ENCODE measurements at regions not wholly inside any gene's neighbourhood (a gene's known extent, or its start where the extent isn't known, plus 50 kb on each side); places are given as distances from the start of the nearest gene placed in this dataset.

DNA sequence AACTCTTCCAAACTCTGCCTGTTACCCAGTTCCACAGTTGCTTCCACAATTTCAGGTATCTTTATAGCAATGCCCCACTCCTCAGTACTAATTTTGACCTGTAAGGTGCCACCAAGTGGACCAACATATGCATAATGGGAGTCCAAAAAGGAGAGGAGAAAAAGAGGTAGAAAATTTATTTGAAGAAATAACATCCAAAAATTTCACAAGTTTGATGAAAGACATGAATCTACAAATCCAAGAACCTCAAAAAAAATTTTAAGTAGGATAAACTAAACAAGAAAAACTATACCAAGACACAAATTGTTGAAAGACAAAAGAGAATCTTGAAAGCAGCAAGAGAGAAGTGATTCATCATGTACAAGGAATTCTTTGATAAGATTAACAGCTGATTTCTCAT lies 79.8 kb downstream of the BARX1 start:
- H3K4me1 ChIP-seq (ENCODE audit: low read length): no peaks in the 10 kb centered on the region
- TF ChIP-seq, protein P1, sequence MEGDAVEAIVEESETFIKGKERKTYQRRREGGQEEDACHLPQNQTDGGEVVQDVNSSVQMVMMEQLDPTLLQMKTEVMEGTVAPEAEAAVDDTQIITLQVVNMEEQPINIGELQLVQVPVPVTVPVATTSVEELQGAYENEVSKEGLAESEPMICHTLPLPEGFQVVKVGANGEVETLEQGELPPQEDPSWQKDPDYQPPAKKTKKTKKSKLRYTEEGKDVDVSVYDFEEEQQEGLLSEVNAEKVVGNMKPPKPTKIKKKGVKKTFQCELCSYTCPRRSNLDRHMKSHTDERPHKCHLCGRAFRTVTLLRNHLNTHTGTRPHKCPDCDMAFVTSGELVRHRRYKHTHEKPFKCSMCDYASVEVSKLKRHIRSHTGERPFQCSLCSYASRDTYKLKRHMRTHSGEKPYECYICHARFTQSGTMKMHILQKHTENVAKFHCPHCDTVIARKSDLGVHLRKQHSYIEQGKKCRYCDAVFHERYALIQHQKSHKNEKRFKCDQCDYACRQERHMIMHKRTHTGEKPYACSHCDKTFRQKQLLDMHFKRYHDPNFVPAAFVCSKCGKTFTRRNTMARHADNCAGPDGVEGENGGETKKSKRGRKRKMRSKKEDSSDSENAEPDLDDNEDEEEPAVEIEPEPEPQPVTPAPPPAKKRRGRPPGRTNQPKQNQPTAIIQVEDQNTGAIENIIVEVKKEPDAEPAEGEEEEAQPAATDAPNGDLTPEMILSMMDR (IDR thresholded peaks at IDR 0.05; ENCODE audit: low read depth, low read length): no peak
- no peak for TF ChIP-seq EZH2phosphoT487 (IDR thresholded peaks at IDR 0.05; ENCODE audit: low read depth)
- no peak overlapping the region for H3K4me2 ChIP-seq (ENCODE audit: low read length)
- H3K9ac ChIP-seq (ENCODE audit: low read length): no peak overlapping the region
- H3K36me3 ChIP-seq (replicated peaks; ENCODE audit: low read depth, low read length): no peaks in the 10 kb centered on the region
- no peaks in the 10 kb centered on the region for H4K20me1 ChIP-seq (ENCODE audit: insufficient read depth, low read length)
- H3K79me2 ChIP-seq (ENCODE audit: low read length): no peaks in the 10 kb centered on the region
- H3K9me3 ChIP-seq (ENCODE audit: insufficient read depth, low read length): peaks cover 10% of the 10 kb centered on the region
- H3K27ac ChIP-seq (ENCODE audit: low read length): no peak overlapping the region
- H3K4me3 ChIP-seq (ENCODE audit: low read length): no peak overlapping the region
- no peaks in the 10 kb centered on the region for H3K27me3 ChIP-seq (ENCODE audit: low read depth, low read length)
- H2AFZ ChIP-seq (ENCODE audit: low read depth, low read length): no peak overlapping the region

DNA sequence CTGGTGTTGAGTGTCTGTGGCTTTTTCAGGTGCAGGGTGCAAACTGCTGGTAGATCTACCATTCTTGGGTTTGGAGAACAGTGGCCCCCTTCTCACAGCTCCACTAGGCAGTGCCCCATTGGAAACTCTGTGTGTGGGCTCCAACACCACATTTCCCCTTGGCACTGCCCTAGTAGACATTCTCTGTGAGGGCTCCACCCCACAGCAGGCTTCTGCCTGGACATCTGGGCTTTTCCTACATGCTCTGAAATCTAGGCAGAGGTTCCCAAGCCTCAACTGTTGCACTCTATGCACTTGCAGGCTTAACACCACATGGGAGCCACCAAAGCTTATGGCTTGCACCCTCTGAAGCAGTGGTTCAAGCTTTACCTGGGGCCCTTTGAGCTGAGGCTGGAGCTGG lies 80.9 kb downstream of the BARX1 start:
- no peaks in the 10 kb centered on the region for H4K20me1 ChIP-seq (ENCODE audit: insufficient read depth, low read length)
- H3K4me2 ChIP-seq (ENCODE audit: low read length): no peak overlapping the region
- H3K4me1 ChIP-seq (ENCODE audit: low read length): no peaks in the 10 kb centered on the region
- H3K79me2 ChIP-seq (ENCODE audit: low read length): no peaks in the 10 kb centered on the region
- H3K9me3 ChIP-seq (ENCODE audit: insufficient read depth, low read length): peaks cover 10% of the 10 kb centered on the region
- no peak overlapping the region for H2AFZ ChIP-seq (ENCODE audit: low read depth, low read length)
- H3K36me3 ChIP-seq (replicated peaks; ENCODE audit: low read depth, low read length): no peaks in the 10 kb centered on the region
- no peak overlapping the region for H3K27ac ChIP-seq (ENCODE audit: low read length)
- TF ChIP-seq EZH2phosphoT487 (IDR thresholded peaks at IDR 0.05; ENCODE audit: low read depth): no peak
- TF ChIP-seq, protein P1 (IDR thresholded peaks at IDR 0.05; ENCODE audit: low read depth, low read length): no peak
- H3K27me3 ChIP-seq (ENCODE audit: low read depth, low read length): no peaks in the 10 kb centered on the region
- no peak overlapping the region for H3K4me3 ChIP-seq (ENCODE audit: low read length)
- no peak overlapping the region for H3K9ac ChIP-seq (ENCODE audit: low read length)

DNA sequence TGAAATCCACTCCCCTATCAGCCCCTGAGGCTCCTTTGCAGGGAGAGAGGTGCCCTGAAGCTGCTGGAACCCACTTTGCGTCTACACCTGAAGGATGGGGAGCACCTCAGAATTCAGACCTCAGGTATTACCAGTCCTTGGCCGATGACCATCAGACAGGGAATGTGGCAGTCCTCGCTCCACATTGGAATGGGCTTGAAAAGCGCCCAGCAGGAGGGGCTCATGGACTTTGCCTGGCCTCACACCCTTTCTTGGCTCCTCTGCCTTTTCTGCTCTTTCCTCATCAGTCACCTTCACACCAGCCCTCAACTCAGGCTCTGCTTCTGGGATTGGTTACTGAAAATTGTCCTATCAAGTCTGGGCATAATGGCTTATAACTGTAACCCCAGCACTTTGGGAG lies 83.9 kb downstream of the BARX1 start:
- TF ChIP-seq, protein P1 (IDR thresholded peaks at IDR 0.05; ENCODE audit: low read depth, low read length): no peak
- TF ChIP-seq EZH2phosphoT487 (IDR thresholded peaks at IDR 0.05; ENCODE audit: low read depth): no peak

DNA sequence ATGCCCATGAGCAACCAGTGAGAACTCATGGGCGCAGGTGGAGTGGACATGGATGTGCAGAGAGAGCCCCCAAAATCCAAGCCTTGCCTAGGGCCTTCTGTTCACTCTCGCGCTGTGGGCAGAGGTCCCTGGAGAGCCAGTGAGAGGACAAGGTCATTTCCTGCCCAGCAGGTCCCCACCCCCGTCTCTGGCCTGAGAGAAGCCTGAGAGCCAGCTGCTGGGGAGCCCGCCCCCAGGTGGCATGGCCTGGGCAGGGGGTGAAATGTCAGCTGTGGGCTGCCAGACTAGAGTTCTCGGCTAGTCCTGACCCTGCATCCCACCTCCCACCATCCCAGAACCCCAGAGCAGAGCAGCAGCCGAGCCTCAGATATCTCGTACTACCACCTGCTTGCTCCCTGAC lies 85.3 kb downstream of the BARX1 start:
- Histone ChIP-seq H2AFZ (ENCODE audit: low read depth, low read length) (no peak overlapping the region), H3K36me3 (replicated peaks; ENCODE audit: low read depth, low read length) (no peaks in the 10 kb centered on the region), H3K9ac (ENCODE audit: low read length) (no peak overlapping the region), H4K20me1 (ENCODE audit: insufficient read depth, low read length) (no peaks in the 10 kb centered on the region), H3K4me2 (ENCODE audit: low read length) (no peak overlapping the region), H3K27ac (ENCODE audit: low read length) (no peak overlapping the region), H3K4me3 (ENCODE audit: low read length) (no peak overlapping the region), H3K27me3 (ENCODE audit: low read depth, low read length) (no peaks in the 10 kb centered on the region), H3K79me2 (ENCODE audit: low read length) (no peaks in the 10 kb centered on the region), H3K9me3 (ENCODE audit: insufficient read depth, low read length) (peaks cover 10% of the 10 kb centered on the region), H3K4me1 (ENCODE audit: low read length) (no peaks in the 10 kb centered on the region)
- TF ChIP-seq, protein P1 (IDR thresholded peaks at IDR 0.05; ENCODE audit: low read depth, low read length): no peak
- TF ChIP-seq EZH2phosphoT487 (IDR thresholded peaks at IDR 0.05; ENCODE audit: low read depth): no peak

More for the DNA sequence above, 83.9 kb downstream of the BARX1 start:
- Histone ChIP-seq H3K27ac (ENCODE audit: low read length) (no peak overlapping the region), H4K20me1 (ENCODE audit: insufficient read depth, low read length) (no peaks in the 10 kb centered on the region), H3K9me3 (ENCODE audit: insufficient read depth, low read length) (peaks cover 10% of the 10 kb centered on the region), H2AFZ (ENCODE audit: low read depth, low read length) (no peak overlapping the region), H3K79me2 (ENCODE audit: low read length) (no peaks in the 10 kb centered on the region), H3K4me3 (ENCODE audit: low read length) (no peak overlapping the region), H3K4me2 (ENCODE audit: low read length) (no peak overlapping the region), H3K27me3 (ENCODE audit: low read depth, low read length) (no peaks in the 10 kb centered on the region), H3K36me3 (replicated peaks; ENCODE audit: low read depth, low read length) (no peaks in the 10 kb centered on the region), H3K4me1 (ENCODE audit: low read length) (no peaks in the 10 kb centered on the region), H3K9ac (ENCODE audit: low read length) (no peak overlapping the region)
